ENCODE measurements at regions not wholly inside any gene's neighbourhood (a gene's known extent, or its start where the extent isn't known, plus 50 kb on each side); places are given as distances from the start of the nearest gene placed in this dataset.

GRCh38 chr1:105399716-105400115 is 1650.0 kb downstream of the AMY1C start:
- TF ChIP-seq, protein P1, sequence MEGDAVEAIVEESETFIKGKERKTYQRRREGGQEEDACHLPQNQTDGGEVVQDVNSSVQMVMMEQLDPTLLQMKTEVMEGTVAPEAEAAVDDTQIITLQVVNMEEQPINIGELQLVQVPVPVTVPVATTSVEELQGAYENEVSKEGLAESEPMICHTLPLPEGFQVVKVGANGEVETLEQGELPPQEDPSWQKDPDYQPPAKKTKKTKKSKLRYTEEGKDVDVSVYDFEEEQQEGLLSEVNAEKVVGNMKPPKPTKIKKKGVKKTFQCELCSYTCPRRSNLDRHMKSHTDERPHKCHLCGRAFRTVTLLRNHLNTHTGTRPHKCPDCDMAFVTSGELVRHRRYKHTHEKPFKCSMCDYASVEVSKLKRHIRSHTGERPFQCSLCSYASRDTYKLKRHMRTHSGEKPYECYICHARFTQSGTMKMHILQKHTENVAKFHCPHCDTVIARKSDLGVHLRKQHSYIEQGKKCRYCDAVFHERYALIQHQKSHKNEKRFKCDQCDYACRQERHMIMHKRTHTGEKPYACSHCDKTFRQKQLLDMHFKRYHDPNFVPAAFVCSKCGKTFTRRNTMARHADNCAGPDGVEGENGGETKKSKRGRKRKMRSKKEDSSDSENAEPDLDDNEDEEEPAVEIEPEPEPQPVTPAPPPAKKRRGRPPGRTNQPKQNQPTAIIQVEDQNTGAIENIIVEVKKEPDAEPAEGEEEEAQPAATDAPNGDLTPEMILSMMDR (IDR thresholded peaks at IDR 0.05): no peak
- no peak for TF ChIP-seq POLR2A (IDR thresholded peaks at IDR 0.05)
